HepG2 (cell line): ENCODE measurements at regions not wholly inside any gene's neighbourhood (a gene's known extent, or its start where the extent isn't known, plus 50 kb on each side); places are given as distances from the start of the nearest gene placed in this dataset.

Source experiments
- ATAC-seq: fragments of 200-7000 bp; cut with Tn5 transposase; 3 replicates; pipeline ENCODE4 v1.9.1; 2020; ENCODE audit warnings: mild to moderate bottlenecking, moderate library complexity
- BruUV-seq: library from RNA; stranded (reverse); fragments of 400-500 nt; replicated peaks from 2 replicates; lab custom pipeline; 2021; lab: Mats Ljungman, UMichigan
- CTCF ChIA-PET: fragments of 300-600 bp; formaldehyde crosslinking; extraction: SDS; loops from one replicate; lab custom pipeline; 2021; ENCODE audit warnings: low total read pairs, inconsistent platforms, low intra/inter-chr PET ratio; lab: Yijun Ruan, JAX
- POLR2A ChIA-PET: fragments of 350-600 bp; sonication (Branson Sonifier 250); formaldehyde crosslinking; loops from one replicate; lab custom pipeline; 2020; ENCODE audit warnings: antibody characterized with exemption, inconsistent platforms; lab: Yijun Ruan, JAX
- DNase-seq: peaks from one replicate; pipeline ENCODE4 v3.0.0-alpha.2; 2015; ENCODE audit warnings: low spot score
- FAIRE-seq: peaks from 3 replicates; lab custom pipeline; 2011; peaks lifted over from hg19 to GRCh38; lab: Jason Lieb, UNC
- H2AFZ ChIP-seq: one replicate; pipeline ENCODE4 v1.6.1; 2011; ENCODE audit warnings: low read length, inconsistent platforms
- H3K27ac ChIP-seq: fragments of 300-600 bp; 3 replicates; pipeline ENCODE4 v1.8.0; 2011; ENCODE audit warnings: mixed run types, mild to moderate bottlenecking, mixed read lengths, low read length, inconsistent platforms; ENCODE audit not compliant: insufficient read depth; ENCODE audit errors: extremely low read length
- H3K27me3 ChIP-seq, 2 experiments: fragments of 200-600 bp in 1 of 2; 2 replicates in 1 of 2; 3 replicates in 1 of 2; pipeline versions ENCODE4 v1.6.0 to v1.8.0; 2011; ENCODE audit warnings: low read length in 2 of 2, mild to moderate bottlenecking in 2 of 2, moderate library complexity in 2 of 2, inconsistent platforms in 1 of 2; ENCODE audit not compliant: insufficient read depth in 2 of 2, control insufficient read depth in 1 of 2
- H3K36me3 ChIP-seq, 2 experiments: fragments of 200-600 bp in 1 of 2; replicated peaks in 1 of 2; 2 replicates in 1 of 2; 3 replicates in 1 of 2; pipeline versions ENCODE4 v1.5.1 to v1.8.0; 2011; ENCODE audit warnings: low read length in 2 of 2, inconsistent platforms in 1 of 2; ENCODE audit not compliant: insufficient read depth in 2 of 2, control insufficient read depth in 1 of 2
- H3K4me1 ChIP-seq: 2 replicates; pipeline ENCODE4 v1.5.1; 2012; ENCODE audit warnings: low read length, inconsistent platforms; ENCODE audit not compliant: insufficient read depth
- H3K4me2 ChIP-seq: 2 replicates; pipeline ENCODE4 v1.6.0; 2011; ENCODE audit warnings: low read depth, low read length, inconsistent platforms
- H3K4me3 ChIP-seq, 3 experiments: fragments of 200-600 bp in 1 of 3; sonication (generic), shearing (Covaris generic) in 1 of 3; replicated peaks in 1 of 3; 2 replicates each; pipeline ENCODE4 v1.5.1; 2011 to 2016; ENCODE audit warnings: low read length in 3 of 3, inconsistent platforms in 2 of 3, low read depth in 2 of 3, mild to moderate bottlenecking in 2 of 3, control low read depth in 1 of 3, mixed read lengths in 1 of 3; ENCODE audit not compliant: insufficient read depth in 1 of 3
- H3K79me2 ChIP-seq: one replicate; pipeline ENCODE4 v1.6.1; 2011; ENCODE audit warnings: low read length, inconsistent platforms; ENCODE audit not compliant: insufficient read depth
- H3K9ac ChIP-seq: 2 replicates; pipeline ENCODE4 v1.6.0; 2011; ENCODE audit warnings: mild to moderate bottlenecking, low read depth, low read length, inconsistent platforms; ENCODE audit not compliant: insufficient read depth
- H3K9me3 ChIP-seq: 2 replicates; pipeline ENCODE4 v1.5.1; 2012; ENCODE audit warnings: mild to moderate bottlenecking, low read length
- H4K20me1 ChIP-seq: 2 replicates; pipeline ENCODE4 v1.6.0; 2011; ENCODE audit warnings: inconsistent platforms, mild to moderate bottlenecking, low read length, moderate library complexity; ENCODE audit not compliant: insufficient read depth
- ADNP ChIP-seq: sonication (generic); formaldehyde crosslinking; IDR thresholded peaks from 2 replicates; pipeline ENCODE4 v1.4.0; 2020; ENCODE audit warnings: missing genetic modification reagents
- AGO2 ChIP-seq: fragments of 200-400 bp; formaldehyde crosslinking; optimal IDR thresholded peaks from 2 replicates; pipeline ENCODE3; 2017; ENCODE audit warnings: mild to moderate bottlenecking, low read depth, low read length, moderate library complexity
- AKAP8 ChIP-seq: sonication (generic); formaldehyde crosslinking; IDR thresholded peaks from 2 replicates; pipeline ENCODE4 v1.5.1; 2020; ENCODE audit warnings: mild to moderate bottlenecking, missing genetic modification reagents
- GABPB1 ChIP-seq: IDR thresholded peaks from 2 replicates; pipeline ENCODE4 v1.6.1; 2016; ENCODE audit warnings: mild to moderate bottlenecking, missing genetic modification reagents, moderate library complexity, missing compliant biosample characterization
- TCF12 ChIP-seq, 2 experiments: fragments of 450-650 bp in 1 of 2; sonication (generic) in 1 of 2; formaldehyde crosslinking in 1 of 2; IDR thresholded peaks; 2 replicates each; pipeline versions ENCODE4 v1.6.1 to v1.8.0; 2017 to 2022; ENCODE audit warnings: antibody characterized with exemption in 1 of 2, mild to moderate bottlenecking in 1 of 2, missing genetic modification reagents in 1 of 2, moderate library complexity in 1 of 2
- TP53 ChIP-seq: sonication (generic); formaldehyde crosslinking; conservative IDR thresholded peaks from 2 replicates; pipeline ENCODE4 v1.4.0; 2020; ENCODE audit warnings: missing genetic modification reagents
- ZFP36L1 ChIP-seq: sonication (generic); formaldehyde crosslinking; IDR thresholded peaks from 2 replicates; pipeline ENCODE4 v1.8.0; 2022; ENCODE audit warnings: mild to moderate bottlenecking, missing genetic modification reagents, moderate library complexity
- ZFP37 ChIP-seq: sonication (generic); formaldehyde crosslinking; IDR thresholded peaks from 2 replicates; pipeline ENCODE4 v1.4.0; 2020; ENCODE audit warnings: missing genetic modification reagents, borderline replicate concordance
- ZNF136 ChIP-seq: sonication (generic); formaldehyde crosslinking; IDR thresholded peaks from 2 replicates; pipeline ENCODE4 v1.8.1; 2022; ENCODE audit warnings: low read depth, mild to moderate bottlenecking, moderate library complexity, missing genetic modification reagents
- ZNF180 ChIP-seq: sonication (generic); formaldehyde crosslinking; IDR thresholded peaks from 2 replicates; pipeline ENCODE4 v1.4.0; 2020; ENCODE audit warnings: low read depth, missing genetic modification reagents, borderline replicate concordance
- ZNF3 ChIP-seq: IDR thresholded peaks from 2 replicates; pipeline ENCODE4 v1.7.0; 2017; ENCODE audit warnings: inconsistent platforms
- ZNF331 ChIP-seq: sonication (generic); formaldehyde crosslinking; IDR thresholded peaks from 2 replicates; pipeline ENCODE4 v1.4.0; 2020; ENCODE audit warnings: missing genetic modification reagents
- ZNF558 ChIP-seq: sonication (generic); formaldehyde crosslinking; IDR thresholded peaks from 2 replicates; pipeline ENCODE4 v1.9.0; 2022; ENCODE audit warnings: mild to moderate bottlenecking, missing genetic modification reagents, borderline replicate concordance
- WGBS: methylation state at CpG from one replicate; pipeline ENCODE4 v1.1.6; 2017; ENCODE audit warnings: low lambda C conversion rate; 5-methylcytosine and 5-hydroxymethylcytosine counted together
- in situ Hi-C: cut with HindIII; loops from 2 replicates; pipeline ENCODE4 v1.10.0; 2017; ENCODE audit warnings: low pct_unique_long_range_greater_than_20kb; ENCODE audit not compliant: extremely low pct_ligation_motif_present
- intact Hi-C: fragments of 100-400 bp; cut with micrococcal nuclease; formaldehyde crosslinking; loops from one replicate; pipeline ENCODE4 v1.10.0; 2022; ENCODE audit not compliant: unreplicated experiment
- TF ChIP-seq, protein P1 (sequence below): sonication (generic); formaldehyde crosslinking; conservative IDR thresholded peaks from 2 replicates; pipeline ENCODE4 v1.4.0; 2020; ENCODE audit warnings: mild to moderate bottlenecking, missing genetic modification reagents, moderate library complexity
- TF ChIP-seq, protein P2 (sequence below): sonication (generic); formaldehyde crosslinking; IDR thresholded peaks from 2 replicates; pipeline ENCODE4 v1.5.0; 2020; ENCODE audit warnings: missing genetic modification reagents

DNA sequence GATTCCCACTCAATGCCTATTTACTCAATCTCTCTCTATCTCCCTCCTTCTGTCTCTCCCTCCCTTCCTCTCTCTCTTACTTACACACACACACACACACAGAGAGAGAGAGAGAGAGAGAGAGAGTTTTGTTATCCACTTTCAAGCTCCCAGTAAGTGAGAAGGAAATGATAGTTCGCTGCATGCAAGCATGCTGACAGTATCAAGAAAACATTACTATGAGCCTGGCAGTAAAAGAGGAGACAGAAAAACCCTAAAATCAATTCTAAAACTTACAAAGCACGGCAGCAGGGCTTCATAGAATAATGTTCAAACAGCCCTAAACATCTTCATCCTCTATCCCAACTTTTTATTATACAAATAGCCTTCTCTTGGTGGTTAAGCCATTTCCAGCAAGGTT is 171.9 kb downstream of the FOXO1 start:
- FAIRE-seq, result no peak
- in situ Hi-C loops, result no loop called here
- no TSS peak for BruUV-seq

More for the DNA sequence above, 171.9 kb downstream of the FOXO1 start:
- ChIA-PET POLR2A (no interaction called here), CTCF (no interaction called here)
- no peak overlapping the region for H3K4me2 ChIP-seq
- ATAC-seq, result no peak
- TF ChIP-seq GABPB1 (CRISPR knock-in tag) (no peak), ZNF3 (CRISPR knock-in tag) (no peak), ZNF558 (CRISPR knock-in tag) (no peak), AGO2 (no peak), ADNP (CRISPR knock-in tag) (no peak), AKAP8 (CRISPR knock-in tag) (no peak), ZNF331 (CRISPR knock-in tag) (no peak), ZFP37 (no peak), ZNF136 (CRISPR knock-in tag) (no peak), TCF12 (IDR thresholded peaks at IDR 0.05) (no peak), TCF12 (CRISPR knock-in tag; IDR thresholded peaks at IDR 0.05) (no peak), TP53 (CRISPR knock-in tag) (no peak), ZNF180 (CRISPR knock-in tag) (no peak), ZFP36L1 (CRISPR knock-in tag) (no peak)
- TF ChIP-seq, protein P1, sequence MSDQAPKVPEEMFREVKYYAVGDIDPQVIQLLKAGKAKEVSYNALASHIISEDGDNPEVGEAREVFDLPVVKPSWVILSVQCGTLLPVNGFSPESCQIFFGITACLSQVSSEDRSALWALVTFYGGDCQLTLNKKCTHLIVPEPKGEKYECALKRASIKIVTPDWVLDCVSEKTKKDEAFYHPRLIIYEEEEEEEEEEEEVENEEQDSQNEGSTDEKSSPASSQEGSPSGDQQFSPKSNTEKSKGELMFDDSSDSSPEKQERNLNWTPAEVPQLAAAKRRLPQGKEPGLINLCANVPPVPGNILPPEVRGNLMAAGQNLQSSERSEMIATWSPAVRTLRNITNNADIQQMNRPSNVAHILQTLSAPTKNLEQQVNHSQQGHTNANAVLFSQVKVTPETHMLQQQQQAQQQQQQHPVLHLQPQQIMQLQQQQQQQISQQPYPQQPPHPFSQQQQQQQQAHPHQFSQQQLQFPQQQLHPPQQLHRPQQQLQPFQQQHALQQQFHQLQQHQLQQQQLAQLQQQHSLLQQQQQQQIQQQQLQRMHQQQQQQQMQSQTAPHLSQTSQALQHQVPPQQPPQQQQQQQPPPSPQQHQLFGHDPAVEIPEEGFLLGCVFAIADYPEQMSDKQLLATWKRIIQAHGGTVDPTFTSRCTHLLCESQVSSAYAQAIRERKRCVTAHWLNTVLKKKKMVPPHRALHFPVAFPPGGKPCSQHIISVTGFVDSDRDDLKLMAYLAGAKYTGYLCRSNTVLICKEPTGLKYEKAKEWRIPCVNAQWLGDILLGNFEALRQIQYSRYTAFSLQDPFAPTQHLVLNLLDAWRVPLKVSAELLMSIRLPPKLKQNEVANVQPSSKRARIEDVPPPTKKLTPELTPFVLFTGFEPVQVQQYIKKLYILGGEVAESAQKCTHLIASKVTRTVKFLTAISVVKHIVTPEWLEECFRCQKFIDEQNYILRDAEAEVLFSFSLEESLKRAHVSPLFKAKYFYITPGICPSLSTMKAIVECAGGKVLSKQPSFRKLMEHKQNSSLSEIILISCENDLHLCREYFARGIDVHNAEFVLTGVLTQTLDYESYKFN, result no peak
- TF ChIP-seq, protein P2, sequence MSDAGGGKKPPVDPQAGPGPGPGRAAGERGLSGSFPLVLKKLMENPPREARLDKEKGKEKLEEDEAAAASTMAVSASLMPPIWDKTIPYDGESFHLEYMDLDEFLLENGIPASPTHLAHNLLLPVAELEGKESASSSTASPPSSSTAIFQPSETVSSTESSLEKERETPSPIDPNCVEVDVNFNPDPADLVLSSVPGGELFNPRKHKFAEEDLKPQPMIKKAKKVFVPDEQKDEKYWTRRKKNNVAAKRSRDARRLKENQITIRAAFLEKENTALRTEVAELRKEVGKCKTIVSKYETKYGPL (CRISPR knock-in tag), result no peak
- H3K27me3 ChIP-seq, result no peaks in the 10 kb centered on the region
- H4K20me1 ChIP-seq, result no peaks in the 10 kb centered on the region
- no peaks in the 10 kb centered on the region for H3K36me3 ChIP-seq
- intact Hi-C loops, result no loop called here
- no peak overlapping the region for H2AFZ ChIP-seq
- H3K27ac ChIP-seq, result no peak overlapping the region
- H3K4me3 ChIP-seq, result no peak overlapping the region
- no peak for DNase-seq
- 93% methylated on average over 2 of the region's 2 CpGs for WGBS
- H3K9me3 ChIP-seq, result no peaks in the 10 kb centered on the region
- H3K4me1 ChIP-seq, result peaks cover 25% of the 10 kb centered on the region
- H3K9ac ChIP-seq, result no peak overlapping the region
- H3K79me2 ChIP-seq, result no peaks in the 10 kb centered on the region
